Lower leg skin (tissue), 4 donors: ENCODE measurements at regions not wholly inside any gene's neighbourhood (a gene's known extent, or its start where the extent isn't known, plus 50 kb on each side); places are given as distances from the start of the nearest gene placed in this dataset.

ENCODE experiments used
- DNase-seq, 2 donors: peaks; one replicate each; pipeline ENCODE4 v3.0.0-alpha.2; 2019; ENCODE audit warnings: low spot score in 2 of 2
- H3K4me3 ChIP-seq: fragments of 200-600 bp; sonication (generic); 2 replicates; pipeline ENCODE4 v1.5.1; 2017; ENCODE audit warnings: mild to moderate bottlenecking, low read depth; ENCODE audit not compliant: poor library complexity, severe bottlenecking
- POLR2A ChIP-seq, 2 donors: fragments of 450-650 bp; IDR thresholded peaks; one replicate each; pipeline ENCODE4 v1.6.1; 2016 to 2017; ENCODE audit warnings: antibody characterized with exemption in 2 of 2, mild to moderate bottlenecking in 1 of 2, moderate library complexity in 1 of 2
- WGBS, 2 donors: methylation state at CpG; one replicate each; pipeline ENCODE4 v1.1.5; 2018; 5-methylcytosine and 5-hydroxymethylcytosine counted together
- intact Hi-C: fragments of 100-400 bp; cut with DNase I; formaldehyde crosslinking; loops from one replicate; pipeline ENCODE4 v1.15.0; 2023; ENCODE audit warnings: low total_unique reads
- TF ChIP-seq, protein P1 (sequence below), 3 donors: fragments of 450-650 bp; IDR thresholded peaks; one replicate each; pipeline ENCODE4 v1.5.1; 2016; ENCODE audit warnings: antibody characterized with exemption in 3 of 3, mild to moderate bottlenecking in 3 of 3, moderate library complexity in 2 of 3

DNA sequence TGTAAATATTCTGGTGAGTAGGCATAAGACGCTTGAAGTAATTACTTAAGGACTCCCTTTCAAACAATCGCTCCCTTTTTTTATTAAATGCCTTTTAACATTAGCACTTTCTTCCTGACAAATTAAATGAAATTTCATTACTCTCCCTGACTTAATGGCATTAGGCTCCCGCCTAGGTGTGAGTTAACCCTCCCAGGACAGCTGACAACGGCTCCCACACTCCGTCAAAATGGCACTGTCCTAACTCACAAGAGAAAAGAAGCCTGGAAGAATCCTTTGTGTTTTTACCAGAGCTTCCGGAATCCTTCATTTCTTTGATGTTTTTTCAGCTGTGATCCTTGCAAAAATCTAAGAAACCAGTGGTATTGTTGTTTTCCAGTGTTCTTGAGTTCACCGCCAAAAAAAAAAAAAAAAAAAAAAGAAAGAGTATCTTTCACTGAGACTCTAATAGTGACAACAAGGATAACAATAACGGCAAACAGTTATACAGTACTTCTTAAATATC, 861.0 kb upstream of the NR2F2 start:
- intact Hi-C loops = no loop called here
- TF ChIP-seq, protein P1, sequence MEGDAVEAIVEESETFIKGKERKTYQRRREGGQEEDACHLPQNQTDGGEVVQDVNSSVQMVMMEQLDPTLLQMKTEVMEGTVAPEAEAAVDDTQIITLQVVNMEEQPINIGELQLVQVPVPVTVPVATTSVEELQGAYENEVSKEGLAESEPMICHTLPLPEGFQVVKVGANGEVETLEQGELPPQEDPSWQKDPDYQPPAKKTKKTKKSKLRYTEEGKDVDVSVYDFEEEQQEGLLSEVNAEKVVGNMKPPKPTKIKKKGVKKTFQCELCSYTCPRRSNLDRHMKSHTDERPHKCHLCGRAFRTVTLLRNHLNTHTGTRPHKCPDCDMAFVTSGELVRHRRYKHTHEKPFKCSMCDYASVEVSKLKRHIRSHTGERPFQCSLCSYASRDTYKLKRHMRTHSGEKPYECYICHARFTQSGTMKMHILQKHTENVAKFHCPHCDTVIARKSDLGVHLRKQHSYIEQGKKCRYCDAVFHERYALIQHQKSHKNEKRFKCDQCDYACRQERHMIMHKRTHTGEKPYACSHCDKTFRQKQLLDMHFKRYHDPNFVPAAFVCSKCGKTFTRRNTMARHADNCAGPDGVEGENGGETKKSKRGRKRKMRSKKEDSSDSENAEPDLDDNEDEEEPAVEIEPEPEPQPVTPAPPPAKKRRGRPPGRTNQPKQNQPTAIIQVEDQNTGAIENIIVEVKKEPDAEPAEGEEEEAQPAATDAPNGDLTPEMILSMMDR (IDR thresholded peaks at IDR 0.05) = no peak
- no peak for TF ChIP-seq POLR2A (IDR thresholded peaks at IDR 0.05)
- no peak for DNase-seq
- no peak overlapping the region for H3K4me3 ChIP-seq
- whole genome bisulfite sequencing, 2 donors = 68 to 72% methylated on average over 8 of the region's 8 CpGs

DNA sequence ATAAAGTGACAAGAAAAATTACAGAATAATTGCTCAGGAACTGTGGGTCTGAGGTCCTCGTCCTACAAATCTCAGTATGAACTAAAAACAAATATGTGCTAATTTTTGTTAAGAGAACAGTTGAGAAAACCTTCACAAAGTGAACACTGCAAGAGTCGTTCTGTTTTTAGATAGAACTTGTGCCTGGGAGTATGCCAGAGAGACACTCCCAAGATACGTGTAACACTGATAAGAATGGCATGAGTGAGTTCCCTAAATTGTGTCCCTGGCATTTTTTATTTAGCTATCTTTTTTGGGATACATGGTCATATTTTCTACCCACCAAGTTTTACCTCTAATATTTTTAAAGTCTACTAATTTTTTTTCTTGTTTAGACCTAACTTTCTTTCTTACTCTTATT, 860.0 kb upstream of the NR2F2 start:
- intact Hi-C loops = no loop called here
- DNase-seq = no peak
- no peak overlapping the region for H3K4me3 ChIP-seq
- TF ChIP-seq, protein P1 (IDR thresholded peaks at IDR 0.05) = no peak
- TF ChIP-seq POLR2A (IDR thresholded peaks at IDR 0.05) = no peak
- 42 to 47% methylated on average over 3 of the region's 3 CpGs for WGBS, 2 donors

DNA sequence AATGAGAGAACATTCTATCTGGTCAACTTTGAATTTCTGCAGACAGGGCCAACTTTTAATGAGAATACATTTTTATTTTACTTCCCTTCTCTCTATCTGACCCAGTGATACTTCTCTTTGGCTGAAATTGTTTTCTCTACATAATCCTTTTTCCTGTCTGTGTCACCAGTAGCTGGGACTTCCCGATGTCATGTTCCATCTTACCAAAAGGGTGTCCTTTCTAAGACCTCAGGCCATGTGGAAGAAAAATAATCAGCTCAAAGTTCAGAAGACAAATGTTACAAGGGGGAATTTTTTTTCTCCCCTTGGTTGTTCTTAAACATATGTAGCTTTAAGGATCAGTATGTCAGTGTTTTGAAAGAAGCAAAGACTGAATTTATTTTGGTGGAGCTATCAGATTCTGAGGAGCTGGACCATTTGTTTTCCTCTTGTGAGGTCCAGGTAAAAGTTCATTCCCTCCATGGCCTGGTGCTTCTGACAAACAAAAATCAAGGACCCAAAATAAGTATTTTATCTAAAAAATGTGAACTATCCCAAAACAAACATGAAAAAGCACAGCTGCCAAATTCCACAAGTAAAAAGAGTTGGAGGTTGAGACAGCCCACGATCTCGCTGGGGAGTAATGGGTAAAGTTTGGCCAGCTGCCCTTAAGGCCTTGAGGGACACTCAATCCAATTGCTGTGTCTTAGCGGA, 859.4 kb upstream of the NR2F2 start:
- WGBS, 2 donors = 51 to 55% methylated on average over 4 of the region's 4 CpGs
- no peak for DNase-seq
- H3K4me3 ChIP-seq = no peak overlapping the region
- intact Hi-C loops = no loop called here
- no peak for TF ChIP-seq POLR2A (IDR thresholded peaks at IDR 0.05)
- TF ChIP-seq, protein P1 (IDR thresholded peaks at IDR 0.05) = no peak

DNA sequence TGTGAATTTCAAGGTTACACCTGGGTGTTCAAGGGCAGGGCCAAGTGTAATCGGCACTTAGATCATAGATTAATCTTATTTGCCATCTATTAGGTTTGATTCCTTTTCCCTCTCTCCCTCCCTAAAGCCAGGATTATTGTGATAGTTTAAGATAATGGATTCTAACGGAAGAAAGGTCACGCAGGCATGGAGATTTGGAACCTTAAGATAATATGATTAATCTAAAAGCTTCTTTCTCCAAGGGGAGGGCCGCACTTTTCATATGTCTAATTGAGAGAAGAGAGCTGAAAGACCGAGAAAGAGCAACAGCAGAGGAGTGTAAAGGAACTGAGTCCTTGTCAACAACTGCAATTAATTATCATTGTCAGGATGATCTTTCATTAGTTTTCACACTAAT, 858.8 kb upstream of the NR2F2 start:
- 80 to 82% methylated on average over 5 of the region's 5 CpGs for WGBS, 2 donors
- no peak for DNase-seq
- intact Hi-C loops = no loop called here
- H3K4me3 ChIP-seq = no peak overlapping the region
- TF ChIP-seq, protein P1 (IDR thresholded peaks at IDR 0.05) = no peak
- TF ChIP-seq POLR2A (IDR thresholded peaks at IDR 0.05) = no peak

DNA sequence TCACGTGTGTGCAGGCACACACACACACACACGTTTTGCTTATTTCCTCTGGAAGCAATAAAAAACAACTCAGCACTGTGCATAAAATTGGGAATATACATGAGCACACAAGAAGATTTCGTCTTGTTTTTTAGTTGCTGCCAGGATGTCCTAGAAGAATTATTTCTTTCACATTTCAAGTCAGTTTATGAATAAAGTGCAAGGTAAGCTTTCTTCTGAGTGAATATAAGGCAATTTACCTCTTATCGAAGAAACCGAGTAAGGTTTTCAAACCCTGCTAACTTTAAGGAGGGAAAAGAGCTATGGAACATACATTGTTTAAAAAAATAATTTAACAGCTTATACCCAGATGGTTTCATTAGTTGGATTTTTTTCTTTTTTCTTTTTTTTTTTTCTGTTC, 855.4 kb upstream of the NR2F2 start:
- 71 to 76% methylated on average over 5 of the region's 5 CpGs for WGBS, 2 donors

More for the DNA sequence above, 855.4 kb upstream of the NR2F2 start:
- no peak overlapping the region for H3K4me3 ChIP-seq
- DNase-seq = no peak
- TF ChIP-seq, protein P1 (IDR thresholded peaks at IDR 0.05) = no peak
- no peak for TF ChIP-seq POLR2A (IDR thresholded peaks at IDR 0.05)
- intact Hi-C loops = no loop called here
